ENCODE measurements at regions not wholly inside any gene's neighbourhood (a gene's known extent, or its start where the extent isn't known, plus 50 kb on each side); places are given as distances from the start of the nearest gene placed in this dataset.

DNA sequence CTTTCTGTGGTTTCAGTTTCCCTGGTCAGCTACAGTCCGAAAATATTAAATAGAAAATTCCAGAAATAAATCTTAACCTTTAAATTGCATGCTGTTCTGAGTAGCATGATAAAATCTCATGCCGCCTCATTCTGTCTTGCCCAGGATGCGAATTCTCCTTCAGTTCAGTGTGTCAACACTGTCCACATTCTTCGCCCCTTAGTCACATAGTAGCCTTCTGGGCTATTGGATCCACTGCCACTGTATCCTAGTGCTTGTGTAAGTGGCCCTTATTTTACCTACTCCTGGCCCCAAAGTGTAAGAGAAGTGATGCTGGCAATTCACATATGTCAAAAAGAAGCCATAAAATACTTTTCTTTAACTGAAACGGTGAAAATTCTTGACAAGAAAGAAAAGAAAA lies 129.6 kb downstream of the ZWINT start:
- TF ChIP-seq, protein P1, sequence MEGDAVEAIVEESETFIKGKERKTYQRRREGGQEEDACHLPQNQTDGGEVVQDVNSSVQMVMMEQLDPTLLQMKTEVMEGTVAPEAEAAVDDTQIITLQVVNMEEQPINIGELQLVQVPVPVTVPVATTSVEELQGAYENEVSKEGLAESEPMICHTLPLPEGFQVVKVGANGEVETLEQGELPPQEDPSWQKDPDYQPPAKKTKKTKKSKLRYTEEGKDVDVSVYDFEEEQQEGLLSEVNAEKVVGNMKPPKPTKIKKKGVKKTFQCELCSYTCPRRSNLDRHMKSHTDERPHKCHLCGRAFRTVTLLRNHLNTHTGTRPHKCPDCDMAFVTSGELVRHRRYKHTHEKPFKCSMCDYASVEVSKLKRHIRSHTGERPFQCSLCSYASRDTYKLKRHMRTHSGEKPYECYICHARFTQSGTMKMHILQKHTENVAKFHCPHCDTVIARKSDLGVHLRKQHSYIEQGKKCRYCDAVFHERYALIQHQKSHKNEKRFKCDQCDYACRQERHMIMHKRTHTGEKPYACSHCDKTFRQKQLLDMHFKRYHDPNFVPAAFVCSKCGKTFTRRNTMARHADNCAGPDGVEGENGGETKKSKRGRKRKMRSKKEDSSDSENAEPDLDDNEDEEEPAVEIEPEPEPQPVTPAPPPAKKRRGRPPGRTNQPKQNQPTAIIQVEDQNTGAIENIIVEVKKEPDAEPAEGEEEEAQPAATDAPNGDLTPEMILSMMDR (IDR thresholded peaks at IDR 0.05; ENCODE audit: borderline replicate concordance, extremely low read depth, low read length, poor library complexity, severe bottlenecking): no peak
- TF ChIP-seq EZH2 (IDR thresholded peaks at IDR 0.05; ENCODE audit: borderline replicate concordance, low read depth, low read length, severe bottlenecking): no peak

Measured in DND-41 (cell line).